ENCODE measurements at regions not wholly inside any gene's neighbourhood (a gene's known extent, or its start where the extent isn't known, plus 50 kb on each side); places are given as distances from the start of the nearest gene placed in this dataset.

DNA sequence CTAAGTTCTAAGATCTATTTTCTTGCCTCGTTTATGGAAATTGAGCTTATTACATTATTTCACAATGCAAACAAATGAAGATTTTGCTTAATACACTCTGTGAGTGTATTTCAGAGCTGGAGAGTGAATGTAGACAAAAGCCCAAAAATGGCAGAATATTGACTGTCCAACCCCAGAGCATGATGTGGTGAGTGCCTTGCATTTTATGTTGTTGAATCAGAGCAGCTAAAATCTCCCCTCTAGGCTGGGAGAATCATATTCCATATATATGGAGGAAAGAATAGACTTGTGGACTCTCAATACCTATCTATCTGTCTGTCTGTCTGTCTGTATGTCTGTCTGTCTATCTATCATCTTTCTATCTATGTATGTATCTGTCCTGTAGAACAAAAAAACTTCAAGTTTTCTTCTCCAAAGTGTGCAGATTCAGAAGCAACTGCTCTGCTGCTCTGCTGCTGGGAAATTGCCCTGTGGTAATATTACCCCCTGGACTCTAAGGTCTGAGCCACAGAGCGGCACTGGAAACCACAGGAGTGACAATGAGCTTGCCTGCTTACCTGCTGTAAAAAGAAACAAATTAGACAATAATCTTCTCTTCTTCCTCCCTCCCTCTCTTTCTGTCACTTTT, 209.4 kb upstream of the PRICKLE1 start:
- peak; percentile 82 for DNase-seq (ENCODE audit: low read depth)

DNA sequence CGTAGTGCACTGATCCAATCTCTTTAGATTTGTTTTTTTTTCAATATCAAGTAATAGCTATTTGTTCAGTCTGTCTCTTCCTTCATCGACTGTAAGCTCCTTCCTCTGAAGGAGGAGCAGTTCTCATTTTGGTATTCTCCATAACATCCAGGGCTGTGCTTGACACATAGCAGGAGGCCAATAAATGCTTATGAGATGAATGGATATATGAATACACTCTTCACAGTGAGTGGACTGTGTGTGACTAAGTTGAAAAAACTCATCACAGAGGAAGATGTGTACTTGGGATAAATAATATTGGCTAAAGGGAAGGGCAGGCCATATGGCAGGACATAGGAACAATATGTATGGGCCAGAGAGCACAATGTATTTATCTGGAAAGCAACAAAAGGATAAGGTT, 205.3 kb upstream of the PRICKLE1 start:
- no peak for DNase-seq (ENCODE audit: low read depth)

DNA sequence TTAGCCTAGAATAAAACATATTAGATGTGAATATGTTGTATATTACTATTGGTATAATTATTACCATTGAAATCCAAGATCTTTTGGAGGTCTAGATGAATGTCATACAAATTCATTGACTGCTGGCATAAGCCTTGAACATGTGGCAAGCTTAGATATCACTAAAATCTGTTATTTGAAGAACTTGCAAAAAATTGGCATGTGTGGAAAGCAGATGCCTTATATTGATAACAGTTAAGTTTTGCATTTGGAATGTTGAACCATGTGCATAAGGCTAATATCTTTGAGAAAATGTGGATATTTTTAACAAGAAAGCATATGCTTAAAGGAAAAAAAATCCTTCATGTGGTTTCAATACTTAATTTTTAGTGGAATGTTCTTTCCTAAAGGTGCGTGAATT, 203.6 kb upstream of the PRICKLE1 start:
- no peak for DNase-seq (ENCODE audit: low read depth)

DNA sequence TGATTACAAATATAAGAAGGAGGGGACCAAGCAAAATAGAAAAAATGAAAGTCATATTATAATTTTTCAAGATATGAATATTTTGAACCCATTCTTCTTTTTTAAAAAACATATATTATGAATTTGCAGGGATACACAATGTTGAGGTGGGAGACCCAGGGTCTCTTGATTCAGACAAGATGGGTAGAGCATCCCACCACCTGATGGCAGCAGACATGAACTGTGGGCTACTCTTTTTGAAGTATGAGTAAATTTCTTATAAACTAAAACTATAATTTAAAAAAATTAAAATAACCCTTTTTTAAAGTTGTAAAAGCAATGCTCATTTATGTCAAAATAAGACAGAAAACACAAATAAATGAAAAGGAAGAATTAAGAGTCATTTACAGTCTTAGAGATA, 202.7 kb upstream of the PRICKLE1 start:
- no peak for DNase-seq (ENCODE audit: low read depth)

DNA sequence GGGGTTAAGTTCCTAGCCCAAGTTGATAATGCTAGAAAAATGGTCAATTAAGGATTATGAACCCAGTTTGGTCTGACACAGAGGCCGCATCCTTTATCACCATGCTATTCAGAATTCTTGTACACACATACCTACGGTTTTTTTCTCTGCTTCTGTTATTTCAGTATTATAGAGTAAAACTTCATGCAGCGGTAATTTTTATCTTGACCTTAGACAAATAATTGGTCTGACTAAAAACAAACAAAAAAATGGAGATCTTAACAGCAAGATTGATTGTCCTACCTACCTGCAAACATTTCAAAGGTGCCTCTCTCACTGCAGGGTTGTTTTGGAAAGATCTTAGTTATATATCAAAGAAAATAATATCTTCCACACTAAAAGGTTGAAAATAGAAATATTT, 201.9 kb upstream of the PRICKLE1 start:
- DNase-seq (ENCODE audit: low read depth) = no peak

DNA sequence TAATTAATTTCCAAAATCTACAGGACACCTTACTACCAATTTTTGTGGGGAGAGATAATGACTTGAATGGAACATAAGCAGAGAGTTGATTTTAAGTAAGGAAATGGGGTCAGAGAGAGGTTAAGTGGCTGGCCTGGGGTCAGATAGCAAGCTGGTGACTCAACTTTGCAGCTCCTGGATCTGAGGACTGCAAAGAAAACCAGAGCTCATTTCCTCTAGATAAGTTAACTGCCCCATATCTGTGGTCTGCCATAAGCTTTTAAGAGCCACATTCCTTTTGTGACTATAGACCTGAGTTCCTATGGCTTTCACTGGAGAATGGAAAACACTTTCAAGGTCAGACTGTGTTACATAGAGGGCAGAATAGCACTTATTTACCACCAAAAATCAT, 201.2 kb upstream of the PRICKLE1 start:
- DNase-seq (ENCODE audit: low read depth) = peak; percentile 90

DNA sequence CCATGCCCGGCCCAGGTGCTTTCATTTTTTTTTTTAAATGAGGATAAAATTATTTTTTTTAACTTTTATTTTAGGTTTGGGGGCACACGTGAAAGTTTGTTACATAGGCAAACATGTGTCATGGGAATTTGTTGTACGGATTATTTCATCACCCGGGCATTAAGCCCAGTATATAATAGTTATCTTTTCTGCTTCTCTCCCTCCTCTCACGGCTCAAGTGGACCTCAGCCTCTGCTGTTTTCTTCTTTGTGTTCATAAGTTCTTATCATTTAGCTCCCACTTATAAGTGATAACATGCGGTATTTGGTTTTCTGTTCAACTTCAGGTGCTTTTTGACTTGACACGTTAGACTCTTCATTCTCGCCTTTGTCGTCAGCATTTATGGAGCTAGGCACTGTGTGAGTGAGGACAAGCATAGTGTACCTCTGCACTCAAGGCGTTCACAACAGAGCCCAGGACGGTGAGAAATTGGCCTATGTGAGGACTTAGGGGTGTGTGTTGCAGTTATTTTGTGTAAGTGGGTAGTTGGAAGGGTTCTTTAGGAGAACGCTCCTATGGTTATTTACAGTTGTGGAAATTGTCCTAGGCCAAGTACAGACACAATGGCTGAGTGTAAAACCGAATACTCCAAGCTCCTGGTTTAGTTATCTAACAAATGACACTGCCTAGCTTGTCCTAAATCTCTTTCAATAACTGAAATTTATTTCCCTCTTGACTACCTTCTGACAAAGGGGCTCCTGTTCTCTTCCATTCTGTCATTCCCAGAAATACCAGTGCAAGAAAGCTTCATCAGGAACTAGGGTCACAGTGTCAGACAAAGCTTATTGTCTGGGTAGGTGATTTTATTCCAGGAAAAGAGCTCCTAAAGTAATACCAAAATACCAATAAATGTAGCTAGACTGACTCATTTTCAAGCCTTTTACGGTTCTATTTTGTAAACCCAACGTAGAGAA, 200.5 kb upstream of the PRICKLE1 start:
- no peak for DNase-seq (ENCODE audit: low read depth)

DNA sequence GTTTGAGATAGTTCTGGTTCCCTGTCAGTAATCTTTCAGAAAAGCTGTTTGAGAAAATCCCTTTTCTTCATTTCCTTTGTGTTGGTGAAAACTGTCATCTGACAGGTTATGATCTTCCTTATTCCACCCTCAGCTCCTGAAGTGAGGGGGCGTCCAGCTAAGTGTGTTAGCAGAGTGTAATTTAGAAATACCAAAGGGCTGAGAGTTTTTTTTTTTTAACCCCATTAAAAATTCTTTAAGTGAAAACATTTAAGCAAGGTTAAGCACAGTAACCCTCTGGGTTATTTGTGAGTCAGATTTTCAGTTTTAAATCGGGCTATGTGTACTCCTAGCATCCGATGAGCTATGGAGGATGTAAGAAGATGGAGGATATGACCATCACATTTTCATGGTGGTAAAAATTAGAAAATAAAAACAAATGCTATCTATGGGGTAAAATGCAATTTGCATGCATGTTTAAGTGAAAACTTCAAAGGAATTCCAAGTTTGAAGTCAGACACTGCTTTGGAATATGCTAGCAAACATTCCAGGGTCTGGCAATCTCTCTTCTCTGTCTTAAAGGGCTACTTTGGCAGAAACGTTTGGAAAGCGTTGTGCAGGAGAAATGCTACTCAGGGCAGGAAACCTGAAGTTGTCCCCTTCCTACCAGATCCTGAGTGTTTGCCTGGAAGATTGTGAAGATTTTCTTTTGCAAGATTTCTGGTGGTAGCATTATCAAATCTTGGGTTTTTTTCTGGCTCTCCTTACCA, 197.0 kb upstream of the PRICKLE1 start:
- peak; percentile 37 for DNase-seq (ENCODE audit: low read depth)

DNA sequence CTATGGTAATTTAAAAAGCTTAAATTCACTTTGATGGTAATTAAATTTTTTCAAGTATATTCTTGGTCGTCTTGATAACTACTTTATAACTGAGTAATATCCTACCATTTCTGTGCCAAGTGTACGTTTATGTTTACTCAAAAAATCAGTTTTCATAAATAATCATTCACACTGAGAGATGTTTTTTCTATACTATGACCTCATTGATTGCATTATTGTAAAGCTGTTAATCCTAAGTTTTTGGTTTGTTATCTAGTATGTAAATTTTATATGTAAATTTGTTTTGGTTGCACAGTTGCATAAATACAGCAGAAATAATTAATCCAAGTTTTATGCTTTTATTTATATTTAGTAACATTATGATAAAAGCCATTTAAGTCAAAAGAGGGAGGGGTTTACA, 196.4 kb upstream of the PRICKLE1 start:
- DNase-seq (ENCODE audit: low read depth) = no peak

DNA sequence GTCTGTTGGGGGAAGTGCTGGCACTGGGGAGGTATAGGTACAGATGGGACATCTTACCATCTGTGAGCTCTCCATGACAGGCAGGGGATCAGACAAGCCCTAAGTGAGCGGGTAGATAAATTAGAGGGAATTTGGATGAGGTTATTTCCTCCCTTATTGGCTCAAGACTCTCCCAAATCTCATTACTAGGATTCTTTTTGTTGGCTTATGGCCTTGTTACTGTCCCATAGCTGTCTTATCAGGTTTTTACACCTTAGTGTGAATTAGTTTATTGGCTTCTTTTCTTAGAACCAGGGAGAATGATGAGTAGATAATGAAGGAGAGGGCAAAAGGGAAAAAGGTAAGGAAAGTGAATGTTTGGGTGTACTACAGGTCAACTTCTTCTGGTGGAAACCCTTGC, 191.1 kb upstream of the PRICKLE1 start:
- DNase-seq (ENCODE audit: low read depth) = no peak

DNA sequence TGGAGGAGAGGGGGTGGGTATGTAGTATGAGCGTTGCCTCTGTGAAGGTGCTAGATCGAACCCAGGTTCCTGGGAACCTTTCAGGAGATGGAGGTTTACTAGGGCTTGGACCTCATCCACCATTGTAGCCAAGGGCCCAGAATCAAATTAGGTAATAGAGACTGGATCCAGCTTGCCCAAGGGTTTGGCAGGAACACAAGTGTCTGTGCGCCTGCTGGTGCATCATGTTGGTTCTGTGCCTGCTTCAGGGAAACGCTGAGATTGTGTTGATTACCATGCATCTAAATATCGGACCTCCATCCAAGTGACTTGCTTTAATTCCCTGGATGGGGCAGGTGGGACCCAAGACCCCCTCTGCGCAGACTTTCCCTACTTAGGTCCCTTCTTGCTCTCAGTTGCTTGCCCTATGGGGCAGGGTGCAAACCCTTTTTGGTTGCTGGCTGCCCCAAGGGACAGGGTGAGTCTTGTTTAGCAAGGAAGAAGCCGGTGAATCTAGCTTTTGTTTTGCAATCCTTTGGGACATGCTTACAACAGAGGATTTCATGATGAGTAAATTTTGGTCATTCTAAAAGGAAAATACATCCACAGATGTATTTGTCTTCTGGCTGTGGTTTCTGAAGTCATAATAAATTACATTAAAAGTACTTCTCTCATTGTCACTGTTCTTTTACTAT, 189.8 kb upstream of the PRICKLE1 start:
- no peak for DNase-seq (ENCODE audit: low read depth)

DNA sequence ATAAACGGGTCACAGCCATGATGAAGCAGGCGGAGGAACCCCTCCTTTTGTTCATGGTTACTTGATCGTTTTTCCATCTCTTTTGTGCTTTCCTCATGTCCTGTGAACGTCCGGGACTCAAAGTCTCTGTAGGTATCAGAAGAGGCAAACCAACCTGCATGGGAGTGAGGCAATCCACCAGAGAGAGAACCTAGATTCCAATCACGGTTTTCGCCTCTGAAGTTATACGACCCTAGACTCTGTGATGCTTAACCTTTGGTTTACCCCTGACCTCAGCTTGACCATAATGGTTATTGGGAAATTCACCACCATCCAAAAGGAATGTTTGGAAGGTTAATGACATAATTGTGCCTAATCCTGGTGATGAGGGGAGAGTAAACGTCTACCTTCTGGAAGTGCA, 186.8 kb upstream of the PRICKLE1 start:
- no peak for DNase-seq (ENCODE audit: low read depth)

DNA sequence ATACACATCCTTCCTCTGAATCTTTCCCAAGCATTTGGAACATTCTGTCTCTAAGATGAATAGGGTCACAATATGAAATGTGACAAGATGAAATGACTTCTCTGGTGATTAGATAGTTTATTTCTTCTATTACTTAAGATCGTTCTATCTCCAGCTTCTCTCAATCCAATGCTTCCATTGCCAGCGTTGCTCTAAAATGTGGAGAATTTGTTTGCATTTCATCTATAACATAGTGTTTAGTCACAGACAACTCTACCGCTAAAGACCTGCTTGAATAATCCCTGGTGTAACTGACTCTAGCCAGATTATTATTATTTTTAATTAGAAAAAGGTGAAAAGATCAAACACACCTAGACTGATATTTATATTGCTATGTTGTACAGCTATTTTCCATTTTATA, 184.7 kb upstream of the PRICKLE1 start:
- no peak for DNase-seq (ENCODE audit: low read depth)

DNA sequence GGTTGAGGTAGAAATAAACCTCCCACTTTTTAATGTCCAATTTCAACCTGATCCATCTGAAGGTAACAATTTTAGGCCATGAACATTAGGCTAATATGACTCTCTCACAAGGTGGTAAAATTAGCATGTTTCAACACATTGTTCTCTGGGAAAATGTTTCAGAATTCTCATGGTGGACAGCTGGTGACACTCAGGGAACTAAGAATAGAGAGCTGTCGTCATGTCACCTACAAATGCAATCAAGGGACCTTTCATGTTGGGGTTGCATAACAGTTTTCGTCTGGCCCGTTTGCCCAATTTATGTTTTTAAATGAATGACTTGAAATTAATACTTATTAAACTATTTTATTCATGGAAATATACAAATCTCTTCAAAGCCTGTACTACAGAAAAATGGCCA, 180.7 kb upstream of the PRICKLE1 start:
- no peak for DNase-seq (ENCODE audit: low read depth)

DNA sequence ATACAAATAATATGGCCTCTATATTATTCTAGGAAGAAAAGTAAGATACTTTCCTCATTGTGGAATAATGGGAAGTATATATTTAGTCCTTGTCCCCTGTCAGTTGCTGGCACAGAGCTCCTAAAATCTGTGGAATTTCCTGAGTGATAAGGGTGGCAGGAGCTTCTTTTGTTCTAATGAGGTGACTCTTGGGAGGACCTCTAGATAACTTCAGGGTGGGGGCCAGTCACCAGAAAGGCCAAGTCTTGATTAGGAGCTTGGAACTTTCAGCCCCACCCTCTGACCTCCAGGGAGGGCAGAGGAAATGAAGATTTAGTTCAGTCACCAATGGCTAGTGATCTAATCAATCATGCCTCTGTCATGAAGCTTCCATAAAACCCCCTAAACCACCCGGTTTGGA, 179.9 kb upstream of the PRICKLE1 start:
- DNase-seq (ENCODE audit: low read depth) = no peak

DNA sequence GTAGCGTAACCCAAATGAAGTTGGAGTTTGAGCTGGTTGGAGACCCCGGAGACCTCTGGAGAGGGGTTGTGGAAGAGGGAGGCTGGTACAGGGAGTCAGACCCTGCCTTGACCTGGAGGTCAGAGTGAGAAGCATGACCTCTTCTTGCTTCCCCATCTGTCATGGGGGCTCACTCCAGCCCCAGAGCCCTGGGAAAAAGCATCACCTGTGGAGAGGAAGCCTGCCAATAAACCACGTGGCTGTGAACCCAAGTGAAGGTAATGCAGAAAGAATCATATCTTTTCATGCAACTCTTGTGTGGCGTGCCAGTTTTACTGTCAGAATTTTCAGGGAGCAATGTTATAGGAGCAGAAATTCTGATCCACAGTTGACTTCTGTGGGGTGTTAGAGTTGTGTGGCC, 178.5 kb upstream of the PRICKLE1 start:
- no peak for DNase-seq (ENCODE audit: low read depth)

DNA sequence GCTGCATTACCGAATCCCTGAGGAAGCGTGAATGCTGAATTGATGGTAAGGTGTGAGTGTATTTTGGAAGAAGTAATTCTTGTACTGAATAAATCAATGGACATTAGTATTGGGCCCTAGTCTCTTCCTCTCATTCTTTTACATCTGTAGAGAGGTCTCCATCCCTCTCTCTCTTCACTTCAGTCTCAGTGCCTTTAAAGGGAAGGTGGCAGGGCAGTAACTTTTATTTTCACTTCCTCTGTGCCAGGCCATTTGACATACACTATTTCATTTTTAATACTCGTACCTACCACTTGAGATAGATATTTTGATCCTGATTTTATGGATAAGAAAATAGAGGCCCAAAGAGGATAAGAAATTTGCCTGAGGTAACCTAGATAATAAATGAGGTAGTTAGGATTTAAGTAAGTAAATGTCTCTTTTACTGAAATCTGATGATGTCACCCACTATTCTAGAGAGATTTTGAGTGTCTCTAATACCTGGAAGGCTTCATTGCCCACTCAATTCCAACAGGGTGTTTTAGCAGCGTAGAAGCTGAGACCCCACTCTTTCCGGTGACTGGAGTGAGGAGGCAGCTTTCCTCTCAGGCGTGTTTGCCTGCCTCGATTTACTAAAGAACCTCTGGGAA, 177.9 kb upstream of the PRICKLE1 start:
- no peak for DNase-seq (ENCODE audit: low read depth)

DNA sequence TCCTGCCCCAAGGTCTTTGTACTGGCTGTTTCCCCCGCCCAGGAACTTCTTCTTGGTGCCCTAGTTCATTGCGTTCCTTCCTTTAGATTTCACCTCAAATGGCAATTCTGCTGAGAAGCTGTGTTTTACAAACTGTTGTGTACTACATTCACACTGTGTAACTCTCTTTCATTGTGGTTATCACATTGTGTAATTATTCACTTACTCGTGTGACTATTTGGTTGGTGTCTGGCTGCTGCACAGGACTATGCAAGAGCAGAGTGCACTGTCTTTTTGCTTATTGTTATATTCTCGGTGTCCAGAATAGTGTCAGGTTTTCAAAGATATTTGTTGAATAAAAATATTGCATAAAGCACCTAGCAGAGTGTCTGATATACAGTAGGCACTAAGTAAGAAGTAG, 177.2 kb upstream of the PRICKLE1 start:
- no peak for DNase-seq (ENCODE audit: low read depth)

DNA sequence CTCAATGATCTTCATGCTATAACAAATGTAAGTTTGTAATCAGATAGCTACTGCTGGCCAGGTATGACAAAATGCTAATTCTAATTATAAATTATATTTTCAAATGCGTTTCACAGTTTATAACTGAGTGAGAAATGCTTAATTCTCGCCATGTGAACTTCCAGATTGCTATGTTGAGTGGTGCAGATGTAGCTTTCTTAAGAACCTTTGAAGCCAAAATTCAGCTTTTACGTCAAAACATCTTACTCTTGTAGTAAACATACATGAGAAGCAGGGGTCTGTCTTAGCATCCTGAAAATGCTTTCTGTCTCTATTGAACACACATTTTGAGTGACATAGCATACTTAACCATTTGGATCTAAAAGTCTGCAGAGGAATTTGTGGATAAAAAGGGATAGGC, 176.5 kb upstream of the PRICKLE1 start:
- no peak for DNase-seq (ENCODE audit: low read depth)

DNA sequence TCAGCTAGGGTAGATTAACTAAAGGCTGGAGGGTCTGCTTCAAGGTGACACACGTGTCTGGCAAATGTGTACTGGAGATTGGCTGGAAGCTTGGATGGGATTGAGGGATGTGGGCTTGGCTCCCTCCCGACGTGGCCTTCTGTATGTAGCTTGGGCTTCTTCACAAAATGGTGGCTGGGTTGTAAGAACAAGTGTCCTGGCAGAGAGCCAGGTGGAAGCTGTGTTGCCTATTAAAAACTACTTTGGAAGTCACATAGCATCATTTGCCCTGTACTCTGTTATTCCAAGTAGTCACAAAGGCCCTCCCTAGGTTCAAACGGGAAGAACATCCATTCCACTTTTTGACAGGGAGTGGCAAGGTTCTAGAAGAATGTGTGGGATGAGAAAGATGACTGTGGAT, 174.1 kb upstream of the PRICKLE1 start:
- DNase-seq (ENCODE audit: low read depth) = no peak

DNA sequence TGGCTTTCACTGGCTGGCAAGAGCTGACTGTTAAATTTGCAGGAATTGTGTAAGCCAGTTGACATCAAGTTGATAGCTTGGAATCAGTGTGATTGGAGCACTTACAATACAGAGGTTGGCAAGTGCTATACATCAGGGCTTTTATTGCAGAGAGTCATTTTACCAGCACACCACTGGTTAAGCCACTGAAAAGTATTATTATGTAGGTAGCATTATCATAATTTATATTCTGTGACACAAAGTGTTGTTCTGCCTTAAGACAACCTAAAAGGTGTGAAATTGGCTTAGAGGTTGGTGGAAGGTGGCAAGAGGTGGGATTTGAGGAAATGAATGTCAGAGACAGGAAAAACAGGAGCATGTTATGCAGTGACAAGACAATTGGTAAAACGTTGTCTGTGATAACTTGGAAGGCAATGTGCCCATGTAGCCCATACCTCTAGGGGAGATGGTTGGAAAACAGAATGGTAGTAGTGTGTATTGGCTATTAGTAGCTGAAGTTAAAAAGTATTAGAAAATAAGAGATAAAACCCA, 172.9 kb upstream of the PRICKLE1 start:
- DNase-seq (ENCODE audit: low read depth) = no peak
